ENCODE measurements at regions not wholly inside any gene's neighbourhood (a gene's known extent, or its start where the extent isn't known, plus 50 kb on each side); places are given as distances from the start of the nearest gene placed in this dataset.

GRCh38 chr11:122348659-122349409, 232.8 kb upstream of the BLID start:
- no peak for DNase-seq (ENCODE audit: low read depth, low spot score)

- no peak for DNase-seq (ENCODE audit: low read depth, low spot score)
Measured at GRCh38 chr11:122346006-122346405, 230.0 kb upstream of the BLID start.

GRCh38 chr11:122345586-122345985, 229.6 kb upstream of the BLID start:
- no peak for DNase-seq (ENCODE audit: low read depth, low spot score)

GRCh38 chr11:122344215-122344614, 228.2 kb upstream of the BLID start:
- no peak for DNase-seq (ENCODE audit: low read depth, low spot score)

GRCh38 chr11:122343210-122343609, 227.2 kb upstream of the BLID start:
- DNase-seq (ENCODE audit: low read depth, low spot score): no peak

- no peak for DNase-seq (ENCODE audit: low read depth, low spot score)
Measured at GRCh38 chr11:122342089-122342744, 226.2 kb upstream of the BLID start.

- no peak for DNase-seq (ENCODE audit: low read depth, low spot score)
Measured at GRCh38 chr11:122341477-122341876, 225.5 kb upstream of the BLID start.

GRCh38 chr11:122340607-122341290, 224.7 kb upstream of the BLID start:
- no peak for DNase-seq (ENCODE audit: low read depth, low spot score)

GRCh38 chr11:122339436-122340060, 223.5 kb upstream of the BLID start:
- no peak for DNase-seq (ENCODE audit: low read depth, low spot score)

- no peak for DNase-seq (ENCODE audit: low read depth, low spot score)
Measured at GRCh38 chr11:122337704-122338103, 221.7 kb upstream of the BLID start.

- DNase-seq (ENCODE audit: low read depth, low spot score): no peak
Measured at GRCh38 chr11:122337241-122337640, 221.2 kb upstream of the BLID start.

GRCh38 chr11:122336706-122337105, 220.7 kb upstream of the BLID start:
- DNase-seq (ENCODE audit: low read depth, low spot score): no peak

GRCh38 chr11:122334546-122335339, 218.7 kb upstream of the BLID start:
- DNase-seq (ENCODE audit: low read depth, low spot score): no peak

- no peak for DNase-seq (ENCODE audit: low read depth, low spot score)
Measured at GRCh38 chr11:122333467-122333866, 217.5 kb upstream of the BLID start.

- no peak for DNase-seq (ENCODE audit: low read depth, low spot score)
Measured at GRCh38 chr11:122331079-122331478, 215.1 kb upstream of the BLID start.

GRCh38 chr11:122330279-122330965, 214.4 kb upstream of the BLID start:
- DNase-seq (ENCODE audit: low read depth, low spot score): no peak

- no peak for DNase-seq (ENCODE audit: low read depth, low spot score)
Measured at GRCh38 chr11:122327528-122327927, 211.5 kb upstream of the BLID start.

GRCh38 chr11:122323754-122324421, 207.9 kb upstream of the BLID start:
- DNase-seq (ENCODE audit: low read depth, low spot score): no peak

GRCh38 chr11:122322329-122322728, 206.3 kb upstream of the BLID start:
- no peak for DNase-seq (ENCODE audit: low read depth, low spot score)

- DNase-seq (ENCODE audit: low read depth, low spot score): no peak
Measured at GRCh38 chr11:122320671-122321070, 204.7 kb upstream of the BLID start.

Data from smooth muscle cell of the brain vasculature (primary cell).